HepG2 (cell line): ENCODE measurements at regions not wholly inside any gene's neighbourhood (a gene's known extent, or its start where the extent isn't known, plus 50 kb on each side); places are given as distances from the start of the nearest gene placed in this dataset.
"Not testable (repeated sequence)": the region's sequence is repeated elsewhere in the genome, so short reads cannot be mapped to it uniquely, and the experiment has no call there.

ENCODE experiments used
- ASH2L ChIP-seq: fragments of 300-600, 200-600 bp; sonication (generic); IDR thresholded peaks from 2 replicates; pipeline ENCODE4 v1.7.0; 2017; ENCODE audit warnings: low read depth, mild to moderate bottlenecking, moderate library complexity, mixed read lengths, low read length; ENCODE audit not compliant: insufficient read length
- ATF7 ChIP-seq, 2 experiments: fragments of 450-650 bp in 1 of 2; sonication (generic) in 1 of 2; formaldehyde crosslinking in 1 of 2; IDR thresholded peaks; 2 replicates each; pipeline versions ENCODE4 v1.4.0 to v1.6.1; 2016 to 2020; ENCODE audit warnings: antibody characterized with exemption in 1 of 2, mild to moderate bottlenecking in 1 of 2, missing genetic modification reagents in 1 of 2
- EED ChIP-seq: sonication (generic); formaldehyde crosslinking; IDR thresholded peaks from 2 replicates; pipeline ENCODE4 v1.5.0; 2020; ENCODE audit warnings: mild to moderate bottlenecking, missing genetic modification reagents
- EP300 ChIP-seq, 3 experiments: sonication (generic) in 1 of 3; formaldehyde crosslinking in 1 of 3; IDR thresholded peaks; 2 replicates each; pipeline versions ENCODE4 v1.5.1 to v1.6.1; 2011 to 2020; ENCODE audit warnings: low read depth in 2 of 3, low read length in 2 of 3, borderline replicate concordance in 1 of 3, improper control_type of control experiment in 1 of 3, mild to moderate bottlenecking in 1 of 3, missing genetic modification reagents in 1 of 3, moderate library complexity in 1 of 3
- KAT2B ChIP-seq: fragments of 150-350 bp; IDR thresholded peaks from 2 replicates; pipeline ENCODE4 v1.6.1; 2014; ENCODE audit warnings: low read depth, low read length, borderline replicate concordance
- MED8 ChIP-seq: sonication (generic); formaldehyde crosslinking; IDR thresholded peaks from 2 replicates; pipeline ENCODE4 v1.8.1; 2023; ENCODE audit warnings: mild to moderate bottlenecking, missing genetic modification reagents; ENCODE audit not compliant: insufficient replicate concordance
- ZFP82 ChIP-seq: sonication (generic); formaldehyde crosslinking; IDR thresholded peaks from 2 replicates; pipeline ENCODE4 v1.5.1; 2020; ENCODE audit warnings: mild to moderate bottlenecking, missing genetic modification reagents, borderline replicate concordance
- ZNF572 ChIP-seq: sonication (generic); formaldehyde crosslinking; IDR thresholded peaks from 2 replicates; pipeline ENCODE4 v1.5.1; 2020; ENCODE audit warnings: mild to moderate bottlenecking, missing genetic modification reagents
- ZNF749 ChIP-seq: sonication (generic); formaldehyde crosslinking; IDR thresholded peaks from 2 replicates; pipeline ENCODE4 v1.8.0; 2022; ENCODE audit warnings: mild to moderate bottlenecking, missing genetic modification reagents, moderate library complexity, borderline replicate concordance
- TF ChIP-seq, protein P1 (sequence below): sonication (generic); formaldehyde crosslinking; IDR thresholded peaks from 2 replicates; pipeline ENCODE4 v1.5.0; 2020; ENCODE audit warnings: mild to moderate bottlenecking, missing genetic modification reagents, moderate library complexity
- TF ChIP-seq, protein P2 (sequence below), 2 experiments: sonication (generic) in 1 of 2; formaldehyde crosslinking in 1 of 2; IDR thresholded peaks; 2 replicates each; pipeline versions ENCODE4 v1.6.1 to v1.9.0; 2014 to 2022; ENCODE audit warnings: antibody characterized with exemption in 1 of 2, borderline replicate concordance in 1 of 2, inconsistent platforms in 1 of 2, low read depth in 1 of 2, missing genetic modification reagents in 1 of 2
- TF ChIP-seq, protein P3 (sequence below): IDR thresholded peaks from 2 replicates; pipeline ENCODE4 v1.6.1; 2016

- TF ChIP-seq EED; ASH2L; ATF7 (IDR thresholded peaks at IDR 0.05); ATF7 (CRISPR knock-in tag; IDR thresholded peaks at IDR 0.05); MED8 (CRISPR knock-in tag); EP300 (IDR thresholded peaks at IDR 0.05; ENCODE audit: low read depth in 2 of 2, low read length in 2 of 2); EP300 (CRISPR knock-in tag; IDR thresholded peaks at IDR 0.05; ENCODE audit: borderline replicate concordance); ZNF572 (CRISPR knock-in tag); KAT2B; ZNF749 (CRISPR knock-in tag); ZFP82 (CRISPR knock-in tag): not testable (repeated sequence)
- TF ChIP-seq, protein P1, sequence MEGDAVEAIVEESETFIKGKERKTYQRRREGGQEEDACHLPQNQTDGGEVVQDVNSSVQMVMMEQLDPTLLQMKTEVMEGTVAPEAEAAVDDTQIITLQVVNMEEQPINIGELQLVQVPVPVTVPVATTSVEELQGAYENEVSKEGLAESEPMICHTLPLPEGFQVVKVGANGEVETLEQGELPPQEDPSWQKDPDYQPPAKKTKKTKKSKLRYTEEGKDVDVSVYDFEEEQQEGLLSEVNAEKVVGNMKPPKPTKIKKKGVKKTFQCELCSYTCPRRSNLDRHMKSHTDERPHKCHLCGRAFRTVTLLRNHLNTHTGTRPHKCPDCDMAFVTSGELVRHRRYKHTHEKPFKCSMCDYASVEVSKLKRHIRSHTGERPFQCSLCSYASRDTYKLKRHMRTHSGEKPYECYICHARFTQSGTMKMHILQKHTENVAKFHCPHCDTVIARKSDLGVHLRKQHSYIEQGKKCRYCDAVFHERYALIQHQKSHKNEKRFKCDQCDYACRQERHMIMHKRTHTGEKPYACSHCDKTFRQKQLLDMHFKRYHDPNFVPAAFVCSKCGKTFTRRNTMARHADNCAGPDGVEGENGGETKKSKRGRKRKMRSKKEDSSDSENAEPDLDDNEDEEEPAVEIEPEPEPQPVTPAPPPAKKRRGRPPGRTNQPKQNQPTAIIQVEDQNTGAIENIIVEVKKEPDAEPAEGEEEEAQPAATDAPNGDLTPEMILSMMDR (CRISPR knock-in tag) = not testable (repeated sequence)
- TF ChIP-seq, protein P2, sequence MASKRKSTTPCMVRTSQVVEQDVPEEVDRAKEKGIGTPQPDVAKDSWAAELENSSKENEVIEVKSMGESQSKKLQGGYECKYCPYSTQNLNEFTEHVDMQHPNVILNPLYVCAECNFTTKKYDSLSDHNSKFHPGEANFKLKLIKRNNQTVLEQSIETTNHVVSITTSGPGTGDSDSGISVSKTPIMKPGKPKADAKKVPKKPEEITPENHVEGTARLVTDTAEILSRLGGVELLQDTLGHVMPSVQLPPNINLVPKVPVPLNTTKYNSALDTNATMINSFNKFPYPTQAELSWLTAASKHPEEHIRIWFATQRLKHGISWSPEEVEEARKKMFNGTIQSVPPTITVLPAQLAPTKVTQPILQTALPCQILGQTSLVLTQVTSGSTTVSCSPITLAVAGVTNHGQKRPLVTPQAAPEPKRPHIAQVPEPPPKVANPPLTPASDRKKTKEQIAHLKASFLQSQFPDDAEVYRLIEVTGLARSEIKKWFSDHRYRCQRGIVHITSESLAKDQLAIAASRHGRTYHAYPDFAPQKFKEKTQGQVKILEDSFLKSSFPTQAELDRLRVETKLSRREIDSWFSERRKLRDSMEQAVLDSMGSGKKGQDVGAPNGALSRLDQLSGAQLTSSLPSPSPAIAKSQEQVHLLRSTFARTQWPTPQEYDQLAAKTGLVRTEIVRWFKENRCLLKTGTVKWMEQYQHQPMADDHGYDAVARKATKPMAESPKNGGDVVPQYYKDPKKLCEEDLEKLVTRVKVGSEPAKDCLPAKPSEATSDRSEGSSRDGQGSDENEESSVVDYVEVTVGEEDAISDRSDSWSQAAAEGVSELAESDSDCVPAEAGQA (IDR thresholded peaks at IDR 0.05; ENCODE audit: low read depth) = not testable (repeated sequence)
- TF ChIP-seq, protein P2 (CRISPR knock-in tag; IDR thresholded peaks at IDR 0.05; ENCODE audit: borderline replicate concordance) = not testable (repeated sequence)
- TF ChIP-seq, protein P3, sequence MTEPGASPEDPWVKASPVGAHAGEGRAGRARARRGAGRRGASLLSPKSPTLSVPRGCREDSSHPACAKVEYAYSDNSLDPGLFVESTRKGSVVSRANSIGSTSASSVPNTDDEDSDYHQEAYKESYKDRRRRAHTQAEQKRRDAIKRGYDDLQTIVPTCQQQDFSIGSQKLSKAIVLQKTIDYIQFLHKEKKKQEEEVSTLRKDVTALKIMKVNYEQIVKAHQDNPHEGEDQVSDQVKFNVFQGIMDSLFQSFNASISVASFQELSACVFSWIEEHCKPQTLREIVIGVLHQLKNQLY (CRISPR knock-in tag) = not testable (repeated sequence)
These were observed 182.5 kb upstream of the FAM20C start for GRCh38 chr7:9919-10318.
